HG03045 (cell line): ENCODE measurements at regions not wholly inside any gene's neighbourhood (a gene's known extent, or its start where the extent isn't known, plus 50 kb on each side); places are given as distances from the start of the nearest gene placed in this dataset.
"Not testable (repeated sequence)": the region's sequence is repeated elsewhere in the genome, so short reads cannot be mapped to it uniquely, and the experiment has no call there.

Source experiments
- ATAC-seq: cut with Tn5 transposase; IDR thresholded peaks from one replicate; pipeline ENCODE4 v1.9.1; 2021; ENCODE audit warnings: mild to moderate bottlenecking, moderate library complexity; ENCODE audit not compliant: unreplicated experiment

DNA sequence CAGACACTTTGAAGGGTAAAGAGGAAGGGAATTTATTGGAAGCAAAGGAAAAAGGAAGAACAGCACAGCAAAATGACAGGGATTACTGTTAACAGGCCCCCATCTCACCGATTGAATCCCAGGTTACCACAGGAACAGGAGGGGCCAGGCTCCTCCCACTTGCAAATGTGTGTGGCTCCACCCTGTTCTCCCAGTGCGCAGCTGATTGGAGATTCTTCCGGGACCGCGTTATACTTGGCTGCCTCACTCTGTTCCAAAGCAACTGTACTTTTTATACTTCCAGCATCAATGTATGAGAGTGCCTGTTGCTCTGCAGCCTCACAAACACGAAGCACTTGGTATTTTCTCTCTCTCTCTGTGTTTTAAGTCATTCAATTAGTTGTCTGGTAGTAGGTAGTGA is 273.6 kb upstream of the MDGA2 start:
- ATAC-seq: no peak

DNA sequence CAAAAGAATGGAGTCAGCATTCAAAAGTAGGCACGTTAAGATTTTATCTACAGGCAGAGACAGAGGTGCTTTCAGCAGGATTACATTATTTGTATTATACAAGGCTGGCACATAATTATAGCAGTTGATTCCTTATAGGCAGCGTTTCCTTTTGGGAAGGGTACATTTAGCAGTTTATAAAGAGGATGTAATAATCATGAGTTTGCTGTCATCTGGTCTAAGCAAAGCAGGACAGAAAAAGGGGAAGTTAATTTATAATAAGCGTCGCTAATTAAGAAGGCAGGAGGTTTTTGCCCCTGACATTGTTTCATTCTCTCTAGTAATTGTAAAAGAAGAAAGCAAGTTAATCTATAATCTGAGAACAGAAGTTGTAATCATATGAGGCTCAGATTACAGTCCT is 259.9 kb upstream of the MDGA2 start:
- no peak for ATAC-seq

DNA sequence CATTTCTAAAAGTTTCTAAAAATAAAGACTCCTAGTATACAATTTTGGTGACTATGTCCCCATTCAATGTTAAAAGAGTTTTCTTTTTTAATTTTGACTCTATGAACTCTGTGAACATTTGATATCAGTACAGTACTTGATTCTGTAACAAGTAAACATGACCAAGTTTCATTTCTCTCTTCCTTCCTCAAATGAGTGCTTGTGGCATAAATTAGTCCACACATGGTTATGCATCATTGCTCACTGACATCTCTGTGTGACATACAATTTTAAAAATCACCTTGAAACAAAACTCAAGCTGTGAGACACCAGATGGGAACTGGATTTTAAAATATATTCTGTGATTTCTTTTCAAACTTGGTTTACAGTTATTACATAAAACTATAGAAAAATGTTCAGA is 253.9 kb upstream of the MDGA2 start:
- ATAC-seq: no peak

DNA sequence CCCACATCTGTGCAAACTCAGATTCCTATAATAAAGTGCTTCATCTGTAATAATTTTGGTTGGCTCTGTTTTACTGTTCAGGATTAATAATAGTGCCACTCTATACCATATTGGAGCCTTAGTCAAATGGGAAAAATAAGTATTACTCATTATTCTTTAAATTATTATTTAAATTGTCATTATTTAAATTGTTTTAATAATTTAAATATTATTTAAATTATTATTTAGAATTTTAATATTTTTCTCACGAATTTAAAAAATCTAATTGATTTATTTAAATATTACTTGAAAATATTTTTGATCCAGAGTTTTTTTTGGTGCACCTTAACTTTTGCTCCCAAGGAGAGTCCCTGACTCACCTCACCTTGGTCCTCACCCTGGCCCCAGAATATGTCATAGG is 245.7 kb upstream of the MDGA2 start:
- no peak for ATAC-seq

DNA sequence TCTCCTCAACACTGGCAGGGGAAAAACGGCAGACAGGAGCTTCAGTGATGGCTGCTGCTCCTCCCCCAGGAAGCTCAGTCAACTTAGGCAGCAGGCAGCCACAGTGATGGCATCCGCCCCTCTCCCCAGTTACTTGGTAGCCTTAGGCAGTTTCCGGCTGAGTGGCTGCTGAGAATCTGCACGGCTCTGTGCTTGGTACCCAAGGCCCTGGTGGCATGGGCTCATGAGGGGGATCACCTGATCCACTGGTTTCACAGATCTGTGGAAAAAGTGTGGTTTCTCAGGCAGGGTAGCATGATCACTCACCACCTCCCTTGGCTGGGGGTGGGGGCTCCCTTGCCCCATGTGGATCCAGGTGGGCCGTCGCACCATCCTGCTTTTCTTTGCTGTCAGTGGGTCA is 244.6 kb upstream of the MDGA2 start:
- ATAC-seq: no peak

DNA sequence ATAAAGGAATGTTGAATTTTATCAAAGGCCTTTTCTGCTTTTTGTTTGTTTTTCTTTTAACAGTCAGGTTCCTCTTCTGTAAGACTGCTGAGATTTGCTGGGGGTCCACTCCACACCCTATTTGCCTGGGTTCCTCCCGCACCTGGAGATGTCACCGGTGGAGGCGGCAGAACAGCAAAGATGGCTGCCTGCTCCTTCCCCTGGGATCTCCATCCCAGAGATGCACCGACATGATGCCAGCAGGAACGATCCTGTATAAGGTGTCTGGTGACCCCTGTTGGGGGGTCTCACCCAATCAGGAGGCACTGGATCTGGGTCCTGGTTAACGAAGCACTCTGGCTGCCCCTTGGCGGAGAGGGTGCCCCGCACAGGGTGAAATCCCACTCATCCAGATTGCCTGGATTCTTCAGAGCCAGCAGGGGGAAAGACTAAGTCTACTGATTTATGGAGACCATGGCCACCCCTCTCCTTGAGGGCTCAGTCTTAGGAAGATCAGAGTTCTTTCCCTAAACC is 244.0 kb upstream of the MDGA2 start:
- no peak for ATAC-seq

DNA sequence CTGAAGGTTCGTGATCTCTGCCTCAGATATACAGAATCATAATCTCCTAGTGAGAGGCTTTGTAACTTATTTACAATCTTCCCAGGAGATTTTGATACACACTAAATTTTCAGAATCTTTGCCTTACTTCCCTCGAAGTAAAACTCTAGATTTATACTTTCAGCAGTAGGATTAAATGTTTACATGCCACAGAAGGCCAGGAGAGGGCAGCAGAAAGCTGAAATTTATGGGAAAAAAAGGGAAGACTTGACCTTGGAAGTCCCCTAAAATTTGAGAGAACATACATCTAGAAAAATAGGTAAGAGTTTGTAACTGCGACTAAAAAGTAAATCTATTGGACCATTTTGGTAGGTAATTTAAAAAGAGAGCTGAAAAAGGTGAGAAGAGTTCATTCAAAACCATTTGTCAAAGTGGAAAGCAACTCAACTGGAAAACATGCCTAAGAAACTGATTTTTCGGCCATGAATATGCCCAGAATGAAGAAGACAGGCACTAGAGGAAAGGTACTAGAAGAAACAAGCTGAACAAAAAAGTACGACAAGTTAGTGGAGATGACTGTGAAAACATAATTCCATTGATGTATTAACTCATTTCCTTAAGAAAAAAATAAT is 242.0 kb upstream of the MDGA2 start:
- no peak for ATAC-seq

DNA sequence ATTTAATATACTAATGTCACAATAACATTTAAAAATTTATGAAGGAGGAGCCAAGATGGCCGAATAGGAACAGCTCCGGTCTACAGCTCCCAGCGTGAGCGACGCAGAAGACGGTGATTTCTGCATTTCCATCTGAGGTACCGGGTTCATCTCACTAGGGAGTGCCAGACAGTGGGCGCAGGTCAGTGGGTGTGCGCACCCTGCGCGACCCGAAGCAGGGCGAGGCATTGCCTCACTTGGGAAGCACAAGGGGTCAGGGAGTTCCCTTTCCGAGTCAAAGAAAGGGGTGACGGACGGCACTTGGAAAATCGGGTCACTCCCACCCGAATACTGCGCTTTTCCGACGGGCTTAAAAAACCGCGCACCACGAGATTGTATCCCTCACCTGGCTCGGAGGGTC is 225.7 kb upstream of the MDGA2 start:
- ATAC-seq: not testable (repeated sequence)

DNA sequence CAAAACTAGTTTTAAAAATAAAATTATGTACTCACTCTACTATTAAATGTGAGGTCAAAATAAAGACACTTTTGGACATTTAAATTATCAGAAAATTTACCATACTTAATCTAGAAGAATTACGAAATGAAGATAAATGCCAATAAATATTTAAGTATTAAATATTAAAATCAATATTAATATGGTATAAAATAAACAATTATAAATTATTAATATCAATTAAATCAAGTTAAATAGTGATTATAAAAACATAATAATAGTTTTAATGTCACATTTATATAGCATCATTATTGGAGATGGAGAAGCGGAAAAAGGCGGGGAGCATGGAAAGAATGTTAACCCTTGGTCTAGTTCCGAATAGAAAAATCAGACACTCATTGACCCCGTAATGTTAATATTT is 224.3 kb upstream of the MDGA2 start:
- no peak for ATAC-seq

DNA sequence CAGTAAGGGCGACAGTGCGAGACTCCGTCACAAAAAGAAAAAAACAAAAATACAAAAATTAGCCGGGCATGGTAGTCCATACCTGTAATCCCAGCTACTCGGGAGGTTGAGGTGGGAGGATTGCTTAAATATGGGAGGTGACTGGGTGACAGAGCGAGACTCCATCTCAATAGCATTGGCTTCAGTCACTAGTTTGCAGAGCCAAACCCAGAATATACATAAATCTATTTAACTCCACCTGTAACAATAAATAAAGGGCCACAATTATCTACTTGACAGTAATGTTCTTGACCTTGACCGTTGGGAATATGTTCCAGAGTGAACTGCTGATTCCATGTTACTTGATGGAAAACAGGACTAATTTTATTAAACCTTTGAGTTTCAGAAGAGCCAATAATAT is 198.9 kb upstream of the MDGA2 start:
- ATAC-seq: no peak

DNA sequence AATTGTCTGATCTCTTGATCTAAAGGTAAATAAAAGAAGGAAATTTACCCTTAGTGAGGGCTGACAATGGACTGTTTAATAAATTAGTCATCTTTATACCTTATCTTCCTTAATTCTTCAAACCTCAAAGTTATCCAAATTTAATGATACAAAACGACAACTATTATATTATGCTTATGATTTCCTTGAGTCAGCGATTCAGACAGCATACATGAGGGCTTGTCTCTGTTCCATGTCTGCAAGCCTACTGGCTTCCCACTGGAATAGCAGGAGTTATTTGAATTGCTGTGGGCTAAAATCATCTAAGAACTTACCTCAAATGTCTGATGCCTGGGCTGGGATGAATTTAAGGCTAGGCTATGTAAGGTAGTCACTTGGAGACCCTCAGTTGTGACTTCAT is 197.2 kb upstream of the MDGA2 start:
- no peak for ATAC-seq

DNA sequence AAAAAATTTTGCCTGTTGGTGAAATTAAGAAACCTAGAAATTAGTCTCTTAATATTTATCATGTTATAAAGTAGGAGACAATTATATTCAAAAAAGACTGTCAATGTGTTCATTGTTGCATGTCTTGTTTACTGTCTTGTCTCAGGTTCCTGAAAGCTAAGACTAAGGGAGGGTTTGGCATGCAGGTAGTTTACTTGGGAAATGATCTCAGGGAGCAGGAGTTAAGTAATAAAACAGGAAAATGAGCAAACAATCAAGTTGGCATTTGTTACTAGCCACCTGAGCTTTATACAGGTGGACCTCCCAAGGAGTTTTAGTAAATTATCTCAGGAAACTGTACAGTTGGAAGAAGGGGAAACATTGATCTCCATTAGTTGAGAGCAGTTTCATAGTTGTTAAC is 188.0 kb upstream of the MDGA2 start:
- no peak for ATAC-seq

DNA sequence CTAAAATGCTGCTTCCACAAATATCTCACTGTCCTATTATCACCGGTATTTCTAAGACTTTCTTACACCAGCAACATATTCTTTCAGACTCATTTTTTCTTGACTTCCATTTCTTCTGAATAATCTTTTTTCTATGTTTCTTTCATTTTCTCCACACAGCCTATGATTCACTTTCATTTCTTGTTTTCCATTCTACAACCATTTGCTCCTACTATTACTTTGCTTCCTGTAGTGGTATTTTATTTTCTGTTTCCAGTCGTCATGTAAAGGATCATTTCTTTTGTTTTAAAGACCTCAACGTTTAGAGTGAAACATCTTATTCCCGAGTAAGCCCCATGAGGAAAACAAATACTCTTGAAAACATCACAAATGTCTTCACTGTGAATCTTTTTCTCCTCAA is 182.2 kb upstream of the MDGA2 start:
- ATAC-seq: no peak

DNA sequence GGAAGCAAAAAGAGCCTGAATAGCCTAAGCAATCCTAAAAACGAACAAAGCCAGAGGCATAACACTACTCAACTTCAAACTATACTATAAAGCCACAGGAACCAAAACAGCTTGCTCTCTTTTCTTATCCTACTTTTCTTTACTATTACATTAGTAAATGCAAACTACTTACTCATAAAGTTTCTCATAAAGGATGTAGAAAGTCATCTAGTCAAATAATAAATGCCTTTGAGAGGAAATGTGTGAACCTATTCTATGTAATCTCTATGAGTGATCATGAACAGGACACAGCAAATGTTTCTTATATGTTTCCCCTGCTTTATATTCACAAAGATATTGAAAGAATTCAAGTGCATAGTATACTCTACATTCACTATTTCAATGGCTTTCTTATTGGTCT is 176.9 kb upstream of the MDGA2 start:
- ATAC-seq: no peak

DNA sequence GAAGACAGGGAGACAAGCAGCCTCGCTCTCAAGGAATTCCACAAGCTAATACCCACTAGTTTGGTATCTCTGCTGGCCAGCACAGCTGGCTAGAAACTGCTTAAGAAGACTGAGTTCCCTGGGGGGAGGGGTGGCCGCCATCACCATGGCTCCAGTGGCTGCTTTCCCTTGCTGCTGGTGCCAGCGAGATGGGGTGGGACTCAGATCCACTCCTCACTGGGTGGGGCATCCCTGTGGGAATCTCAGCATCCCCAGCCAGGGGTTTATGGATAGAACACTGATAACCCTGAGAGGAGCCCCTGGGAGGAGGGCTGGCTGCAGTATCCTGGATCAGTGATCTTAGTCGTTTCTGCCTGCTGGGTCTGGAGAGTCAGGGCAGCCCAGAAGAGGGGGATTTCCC is 170.6 kb upstream of the MDGA2 start:
- ATAC-seq: no peak

DNA sequence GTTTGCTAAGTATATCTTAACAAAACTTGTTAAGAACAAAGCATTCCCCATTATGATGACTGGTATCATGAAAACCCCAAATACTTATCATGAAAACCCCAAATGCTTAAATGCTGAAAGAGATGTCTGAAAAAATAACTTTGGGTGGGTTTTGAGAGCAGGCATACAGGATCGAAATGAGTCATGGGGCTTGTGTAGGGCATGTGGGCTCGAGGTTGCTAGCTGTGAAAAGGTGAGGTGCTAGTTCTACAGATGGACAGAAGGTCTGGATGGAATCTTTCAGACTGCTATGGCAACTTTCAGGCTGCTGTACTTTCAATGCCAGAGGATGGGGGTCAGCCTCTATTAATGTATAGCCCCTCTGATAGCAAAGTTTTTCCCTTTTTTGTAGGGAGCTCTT is 167.8 kb upstream of the MDGA2 start:
- ATAC-seq: no peak

DNA sequence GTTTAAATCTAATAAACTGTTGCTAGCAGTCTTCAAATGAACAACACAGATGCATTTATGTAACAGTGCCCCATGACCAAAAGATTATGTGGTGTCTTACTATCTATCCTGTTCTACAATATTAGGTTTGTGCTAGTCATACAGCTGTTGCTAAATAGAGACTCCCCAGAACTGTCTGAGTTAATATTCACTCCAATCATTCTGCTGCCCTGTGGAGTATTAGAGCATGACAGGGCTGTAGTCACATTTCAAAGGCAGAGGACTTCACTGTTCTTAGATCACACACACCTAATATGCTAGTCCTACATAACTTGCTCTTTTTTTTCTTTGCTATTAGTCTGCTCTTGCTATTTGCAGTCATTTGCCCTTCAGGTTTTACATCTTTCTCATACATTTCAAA is 157.6 kb upstream of the MDGA2 start:
- ATAC-seq: no peak

DNA sequence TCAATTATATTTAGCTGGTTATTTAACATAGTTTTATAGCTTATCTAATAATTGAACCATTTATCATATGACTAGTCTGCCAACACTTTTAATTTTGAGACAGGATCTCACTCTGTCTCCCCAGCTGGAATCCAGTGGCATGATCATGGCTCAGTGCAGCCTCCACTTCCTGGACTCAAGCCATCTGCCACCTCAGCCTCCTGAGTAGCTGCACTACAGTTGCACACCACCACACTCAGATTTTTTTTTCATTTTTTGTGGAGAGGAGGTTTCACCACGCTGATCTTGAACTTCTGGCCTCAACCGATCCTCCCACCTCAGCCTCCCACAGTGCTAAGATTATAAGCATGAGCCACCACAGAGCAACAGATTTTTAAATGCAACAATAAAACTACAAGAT is 151.4 kb upstream of the MDGA2 start:
- no peak for ATAC-seq

DNA sequence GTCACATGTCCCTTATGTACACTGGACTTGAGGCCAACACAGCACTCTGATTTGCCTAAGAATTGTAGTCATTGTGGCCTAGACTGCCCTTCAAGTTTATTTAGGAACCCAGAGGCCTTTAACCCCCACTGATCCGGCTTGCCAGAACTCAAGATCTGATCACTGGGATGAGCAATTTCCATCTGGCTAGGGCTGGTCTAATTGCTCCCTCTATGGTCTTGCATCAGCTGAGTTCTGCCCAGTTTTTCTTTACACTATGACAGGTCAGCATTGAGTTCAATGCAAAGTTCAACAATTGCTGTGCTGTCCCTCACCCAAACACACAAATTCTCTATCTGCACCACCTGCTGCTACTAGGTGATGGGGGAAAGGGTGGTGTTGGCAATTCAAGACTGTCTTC is 146.9 kb upstream of the MDGA2 start:
- no peak for ATAC-seq

DNA sequence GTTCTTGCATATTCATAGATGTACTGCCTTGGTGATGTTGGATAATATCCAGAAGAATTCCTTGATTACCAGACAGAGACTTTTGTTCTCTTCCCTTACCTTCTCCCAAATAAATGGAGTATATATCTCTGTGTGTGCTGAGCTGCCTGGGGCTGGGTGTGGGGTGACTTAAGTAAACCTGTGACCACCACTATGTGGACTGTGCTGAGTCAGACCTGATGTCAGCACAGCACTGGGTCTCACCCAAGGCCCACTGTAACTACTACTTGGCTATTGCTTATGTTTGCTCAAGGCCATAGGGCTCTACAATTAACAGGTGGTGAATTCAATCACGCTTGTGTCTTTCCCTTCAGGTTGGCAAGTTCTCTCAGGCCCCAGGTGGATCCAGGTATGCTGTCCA is 145.7 kb upstream of the MDGA2 start:
- ATAC-seq: no peak

DNA sequence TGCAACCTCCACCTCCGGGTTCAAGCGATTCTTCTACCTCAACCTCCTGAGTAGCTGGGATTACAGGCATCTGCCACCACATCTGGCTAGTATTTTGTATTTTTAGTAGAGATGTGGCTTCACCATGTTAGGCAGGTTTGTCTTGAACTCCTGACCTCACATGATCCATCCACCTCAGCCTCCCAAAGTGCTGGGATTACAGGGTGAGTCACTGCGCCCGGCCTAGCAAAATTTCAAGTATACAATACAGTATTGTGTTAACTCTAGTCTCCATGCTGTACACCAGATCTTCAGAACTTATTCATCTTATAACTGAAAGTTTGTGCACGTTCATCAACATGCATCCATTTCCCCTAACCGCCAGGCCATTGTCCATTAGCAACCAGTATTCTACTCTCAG is 115.1 kb upstream of the MDGA2 start:
- ATAC-seq: no peak

DNA sequence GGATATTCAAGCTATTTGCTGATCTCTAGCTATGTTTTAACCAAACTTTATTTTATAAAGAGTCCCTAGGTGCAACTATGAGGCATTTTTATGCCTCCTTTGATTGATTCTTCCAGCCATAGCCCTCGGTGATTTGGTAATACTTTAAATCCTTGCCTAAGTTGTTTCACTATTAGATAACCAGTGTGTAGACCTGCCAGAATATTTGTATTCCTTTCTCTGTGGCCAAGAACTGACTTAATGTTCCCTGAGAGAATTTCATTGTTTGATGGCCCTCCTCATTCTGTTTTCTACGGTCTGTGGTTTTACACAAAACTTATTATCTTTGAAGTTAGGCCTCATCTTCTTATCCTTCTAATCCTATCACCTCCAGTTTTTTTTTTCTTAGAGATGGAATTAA is 109.7 kb upstream of the MDGA2 start:
- ATAC-seq: no peak

DNA sequence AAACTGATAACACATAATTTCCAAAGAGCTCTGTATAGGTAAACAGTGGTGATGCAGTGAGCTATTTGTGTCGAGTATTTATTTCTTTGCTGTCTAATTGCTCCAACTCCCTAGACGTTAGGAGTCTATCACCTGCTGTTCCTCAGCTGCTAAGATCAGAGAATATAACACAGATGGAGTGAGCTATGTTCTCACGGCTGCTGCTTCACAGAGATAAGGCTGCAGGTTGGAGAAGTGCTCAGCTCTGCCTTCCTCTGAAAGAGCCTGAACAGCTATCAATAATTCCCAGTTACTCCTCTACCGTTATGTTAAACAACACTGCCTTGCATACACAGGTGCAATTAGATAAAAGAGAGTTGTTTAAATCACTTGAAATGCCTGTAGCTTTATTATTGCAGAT is 103.2 kb upstream of the MDGA2 start:
- no peak for ATAC-seq

DNA sequence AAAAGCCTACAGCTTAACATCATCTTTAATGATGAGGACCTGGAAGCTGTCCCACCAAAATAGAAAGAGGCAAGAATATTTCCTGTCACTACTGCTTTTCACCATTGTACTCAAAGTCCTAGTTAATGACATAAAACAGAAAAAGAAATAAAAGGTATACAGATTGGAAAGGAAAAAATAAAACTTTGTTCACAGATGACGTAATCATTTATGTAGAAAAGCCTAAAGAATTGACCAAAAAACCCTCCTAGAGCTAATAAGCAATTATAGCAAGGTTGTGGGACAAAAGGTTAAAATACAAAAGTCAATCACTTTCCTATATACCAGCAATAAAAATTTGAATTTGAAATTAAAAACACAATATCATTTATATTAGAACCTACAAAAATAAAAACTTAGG is 97.2 kb upstream of the MDGA2 start:
- no peak for ATAC-seq
